NCI-H187 (cell line): ENCODE measurements at regions not wholly inside any gene's neighbourhood (a gene's known extent, or its start where the extent isn't known, plus 50 kb on each side); places are given as distances from the start of the nearest gene placed in this dataset.
"Not testable (repeated sequence)": the region's sequence is repeated elsewhere in the genome, so short reads cannot be mapped to it uniquely, and the experiment has no call there.

ENCODE experiments used
- DNase-seq, 2 experiments: peaks; one replicate each; lab custom pipeline; 2025; lab: John Stamatoyannopoulos, UW

DNA sequence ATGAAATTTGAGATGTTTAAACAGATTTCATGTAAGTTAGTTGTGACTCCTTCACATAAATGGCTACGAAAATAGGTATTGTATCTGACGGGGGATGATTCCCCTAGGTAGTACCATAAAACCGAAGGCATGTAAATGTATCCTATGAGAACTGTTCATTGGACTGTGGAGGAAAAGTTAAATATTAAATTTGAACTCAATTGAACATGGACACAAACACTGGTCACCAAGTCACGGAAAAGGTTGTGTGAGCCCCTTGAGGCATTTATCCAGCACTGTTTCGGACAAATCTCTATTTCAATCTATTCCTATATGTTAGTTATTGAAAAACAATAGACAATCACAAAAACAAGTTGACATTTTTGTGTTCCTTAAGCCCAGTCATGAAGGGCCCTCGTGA lies 1014.3 kb upstream of the NOVA1 start:
- DNase-seq = no peak

- no peak for DNase-seq
Observed at GRCh38 chr14:27613102-27613501, 1015.3 kb upstream of the NOVA1 start.

- DNase-seq = no peak
Observed at GRCh38 chr14:27623782-27624181, 1025.9 kb upstream of the NOVA1 start.

- no peak for DNase-seq
Observed at GRCh38 chr14:27634056-27634970, 1036.5 kb upstream of the NOVA1 start.

GRCh38 chr14:27640688-27641087 lies 1042.9 kb upstream of the NOVA1 start:
- not testable (repeated sequence) for DNase-seq

DNA sequence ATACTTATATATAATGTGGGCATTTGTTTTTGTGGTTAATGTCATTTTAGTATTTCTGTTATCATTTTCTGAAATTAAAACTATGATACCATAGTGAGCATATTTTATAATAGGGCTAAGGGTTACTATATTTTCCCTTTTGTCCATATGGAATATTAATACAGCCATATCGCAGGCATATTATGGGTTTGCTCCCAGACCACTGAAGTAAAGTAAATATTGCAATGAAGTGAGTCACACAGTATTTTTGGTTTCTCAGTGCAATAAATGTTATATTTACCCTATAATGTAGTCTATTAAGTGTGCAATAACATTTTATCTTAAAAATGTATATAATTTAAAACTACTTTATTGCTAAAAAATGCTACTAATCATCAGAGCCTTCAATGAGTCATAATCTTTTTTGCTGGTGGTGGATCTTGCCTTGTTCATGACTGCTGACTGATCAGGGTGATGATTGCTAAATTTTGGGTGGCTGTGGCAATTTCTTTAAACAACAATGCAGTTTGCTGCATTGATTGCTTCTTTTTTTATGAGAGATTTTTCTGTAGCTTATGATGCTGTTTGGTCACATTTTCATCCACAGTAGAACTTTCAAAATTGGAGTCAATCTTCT lies 1044.5 kb upstream of the NOVA1 start:
- no peak for DNase-seq

DNA sequence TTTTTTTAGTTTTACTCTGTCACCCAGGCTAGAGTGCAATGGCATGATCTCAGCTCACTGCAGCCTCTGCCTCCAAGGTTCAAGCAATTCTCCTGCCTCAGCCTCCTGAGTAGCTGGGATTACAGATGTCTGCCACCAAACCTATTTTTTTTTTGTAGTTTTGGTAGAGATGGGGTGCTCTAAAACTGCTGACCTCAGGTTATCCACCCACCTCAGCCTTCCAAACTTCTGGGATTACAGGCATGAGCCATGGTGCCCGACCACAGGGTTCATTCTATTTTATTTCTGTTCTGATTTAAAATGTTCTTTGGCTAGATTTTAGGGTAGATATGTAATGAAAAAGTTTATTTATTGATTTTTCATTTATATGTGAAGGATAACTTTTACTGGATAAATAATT lies 1062.8 kb upstream of the NOVA1 start:
- DNase-seq = no peak

- no peak for DNase-seq
Observed at GRCh38 chr14:27668531-27668930, 1070.7 kb upstream of the NOVA1 start.

DNA sequence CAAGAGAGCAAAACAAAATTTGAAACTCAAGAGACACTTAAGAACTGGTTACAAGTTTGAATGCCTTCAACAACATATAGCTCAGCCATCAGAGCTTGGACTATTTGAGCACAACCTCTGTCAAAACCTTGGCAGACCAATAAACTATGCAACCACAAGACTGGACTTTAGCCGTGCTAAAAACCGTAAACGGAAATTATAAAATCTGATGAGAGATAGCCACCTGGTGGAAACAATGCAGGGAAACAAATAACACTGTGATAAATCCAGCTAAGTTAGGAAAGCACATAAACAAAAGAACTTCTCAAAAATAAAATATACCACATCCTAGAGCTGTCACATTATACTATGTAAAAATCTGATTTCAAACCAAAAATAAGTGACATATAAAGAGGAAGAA lies 1074.2 kb upstream of the NOVA1 start:
- no peak for DNase-seq

DNA sequence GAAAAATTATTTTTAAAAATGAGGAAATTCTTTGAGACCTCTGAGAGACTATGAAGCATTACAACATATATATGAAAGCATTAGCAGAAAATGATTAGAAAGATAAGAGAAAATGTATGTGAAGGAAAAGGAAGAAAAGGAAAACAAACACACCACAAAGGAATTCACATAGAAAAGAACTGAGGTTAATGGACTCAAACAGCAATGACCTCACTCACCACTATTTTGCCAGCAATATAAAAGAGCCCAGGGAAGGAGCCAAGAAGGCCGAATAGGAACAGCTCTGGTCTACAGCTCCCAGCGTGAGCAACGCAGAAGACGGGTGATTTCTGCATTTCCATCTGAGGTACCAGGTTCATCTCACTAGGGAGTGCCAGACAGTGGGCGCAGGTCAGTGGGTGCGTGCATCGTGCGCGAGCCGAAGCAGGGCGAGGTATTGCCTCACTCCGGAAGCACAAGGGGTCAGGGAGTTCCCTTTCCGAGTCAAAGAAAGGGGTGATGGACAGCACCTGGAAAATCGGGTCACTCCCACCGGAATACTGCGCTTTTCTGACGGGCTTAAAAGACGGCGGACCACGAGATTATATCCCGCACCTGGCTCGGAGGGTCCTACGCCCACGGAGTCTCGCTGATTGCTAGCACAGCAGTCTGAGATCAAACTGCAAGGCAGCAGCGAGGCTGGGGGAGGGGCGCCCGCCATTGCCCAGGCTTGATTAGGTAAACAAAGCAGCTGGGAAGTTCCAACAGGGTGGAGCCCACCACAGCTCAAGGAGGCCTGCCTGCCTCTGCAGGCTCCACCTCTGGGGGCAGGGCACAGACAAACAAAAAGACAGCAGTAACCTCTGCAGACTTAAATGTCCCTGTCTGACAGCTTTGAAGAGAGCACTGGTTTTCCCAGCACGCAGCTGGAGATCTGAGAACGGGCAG lies 1075.2 kb upstream of the NOVA1 start:
- DNase-seq = not testable (repeated sequence)

DNA sequence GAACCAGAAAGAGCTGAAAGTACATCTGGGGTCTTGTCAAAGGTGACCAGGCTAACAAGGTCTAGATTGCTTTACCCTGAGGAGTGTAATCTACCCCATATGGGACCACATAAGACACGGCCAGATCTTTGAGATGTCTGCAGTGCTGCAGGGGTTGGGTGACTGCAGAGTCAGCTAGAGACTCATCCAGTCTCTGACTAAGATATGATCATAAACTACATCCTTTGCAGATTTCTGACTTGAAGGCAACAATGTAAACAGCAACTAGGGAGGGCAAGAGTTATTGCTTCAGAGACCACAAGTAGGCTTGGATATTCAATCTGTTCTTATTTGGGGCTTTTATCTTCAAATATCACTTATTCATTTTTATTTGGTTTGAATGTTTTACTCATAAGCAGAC lies 1080.5 kb upstream of the FOXG1 start:
- no peak for DNase-seq

DNA sequence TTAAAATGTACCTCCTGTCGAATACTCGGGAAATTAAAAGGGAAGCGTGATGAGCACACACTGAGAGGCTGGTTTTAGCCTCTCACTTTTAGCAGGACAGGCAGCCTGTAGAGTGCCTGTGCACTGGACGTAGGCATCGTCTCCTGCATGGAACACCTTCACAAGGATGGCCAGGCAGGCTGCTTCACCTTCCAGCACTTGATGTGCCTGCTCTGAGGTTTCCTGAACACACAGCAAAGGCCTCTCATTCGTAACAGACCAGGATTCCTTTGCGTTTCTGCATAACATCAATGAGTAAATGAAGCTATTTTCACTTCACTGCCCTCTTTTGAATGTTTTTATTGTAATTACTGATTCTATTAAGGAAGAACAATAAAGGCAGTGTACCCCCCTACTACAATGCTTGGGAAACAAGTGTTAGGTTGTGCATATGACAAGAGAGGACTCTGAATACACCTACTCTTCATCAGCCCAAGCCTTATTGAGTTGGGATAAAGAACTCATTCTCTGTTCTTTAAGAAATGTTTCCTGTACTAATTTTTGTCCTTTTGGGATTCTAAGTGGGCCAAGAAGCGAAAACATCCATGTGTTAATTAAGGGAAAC lies 1077.6 kb upstream of the FOXG1 start:
- DNase-seq = no peak

- no peak for DNase-seq
Observed at GRCh38 chr14:27712364-27712763, 1054.2 kb upstream of the FOXG1 start.

GRCh38 chr14:27715561-27715960 lies 1051.0 kb upstream of the FOXG1 start:
- DNase-seq = no peak

GRCh38 chr14:27721760-27722159 lies 1044.8 kb upstream of the FOXG1 start:
- DNase-seq = no peak

DNA sequence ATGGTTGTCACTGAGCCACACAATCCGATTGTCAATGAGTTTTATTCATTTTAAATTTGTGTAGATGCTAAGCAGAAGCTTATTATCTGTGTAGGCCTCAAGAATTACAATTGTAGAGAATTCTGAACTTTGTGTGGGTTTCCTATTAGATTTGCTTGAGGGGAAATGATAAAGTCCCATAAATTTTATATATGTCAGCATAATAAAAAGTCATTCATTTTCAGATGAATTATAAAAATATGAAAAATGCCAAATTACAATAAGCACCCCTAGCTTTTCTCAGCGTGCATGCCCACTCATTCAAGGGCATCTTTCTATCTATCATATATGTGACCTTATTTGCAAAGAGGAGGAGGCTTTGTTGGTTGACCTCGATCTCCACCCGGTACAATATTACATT lies 1041.1 kb upstream of the FOXG1 start:
- no peak for DNase-seq

GRCh38 chr14:27727251-27727770 lies 1039.3 kb upstream of the FOXG1 start:
- DNase-seq = no peak

DNA sequence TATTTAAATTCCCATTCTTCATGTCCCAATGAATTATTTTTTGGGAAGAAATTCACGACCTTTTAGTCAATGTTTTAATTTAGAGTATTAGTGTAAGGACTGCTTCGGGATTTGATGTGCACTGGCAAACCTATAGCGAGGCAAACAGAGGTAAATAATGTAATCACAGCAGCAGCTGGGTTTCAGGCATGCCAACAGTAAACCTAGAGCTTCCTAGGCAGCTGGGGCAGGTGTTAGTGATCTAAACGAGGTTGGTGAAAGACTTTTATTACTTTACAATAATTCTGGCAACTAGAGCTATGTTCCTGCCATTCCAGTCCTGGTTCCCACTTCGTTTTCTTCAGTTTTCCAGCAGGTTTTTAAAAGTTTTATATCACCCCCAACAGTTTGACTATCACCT lies 1036.4 kb upstream of the FOXG1 start:
- DNase-seq = no peak

- no peak for DNase-seq
Observed at GRCh38 chr14:27739657-27740156, 1026.9 kb upstream of the FOXG1 start.

DNA sequence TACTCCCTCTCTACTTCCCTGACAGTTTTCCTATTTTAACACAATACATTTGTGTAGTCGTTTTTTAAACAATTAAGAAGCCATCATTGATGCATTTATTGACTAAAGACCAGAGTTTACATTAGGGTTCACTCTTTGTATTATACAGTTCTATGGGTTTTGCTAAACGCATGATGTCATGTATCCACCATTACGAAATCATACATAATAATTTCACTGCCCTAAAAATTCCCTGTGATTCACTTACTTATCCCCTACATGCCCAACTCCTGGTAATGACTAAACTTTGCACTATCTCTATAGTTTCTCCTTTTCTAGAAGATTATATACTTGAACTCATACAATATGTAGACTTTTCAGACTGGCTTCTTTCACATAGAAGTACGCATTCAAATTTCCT lies 1016.5 kb upstream of the FOXG1 start:
- DNase-seq = no peak

DNA sequence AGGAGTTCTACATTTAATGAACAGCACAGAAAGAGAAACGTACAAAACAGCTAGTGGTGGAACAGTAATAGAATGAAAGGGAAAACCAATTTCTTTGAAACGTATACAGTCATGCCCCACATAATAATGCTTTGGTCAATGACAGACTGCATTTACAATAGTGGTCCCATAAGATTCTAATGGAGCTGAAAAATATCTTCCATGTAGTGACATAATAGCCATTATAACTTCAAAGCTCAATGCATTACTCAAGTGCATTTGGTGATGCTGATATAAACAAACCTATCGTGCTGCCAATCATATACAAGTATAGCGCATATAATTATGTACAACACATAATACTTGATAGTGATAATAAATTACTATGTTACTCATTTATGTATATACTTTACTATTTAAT lies 1008.9 kb upstream of the FOXG1 start:
- not testable (repeated sequence) for DNase-seq

DNA sequence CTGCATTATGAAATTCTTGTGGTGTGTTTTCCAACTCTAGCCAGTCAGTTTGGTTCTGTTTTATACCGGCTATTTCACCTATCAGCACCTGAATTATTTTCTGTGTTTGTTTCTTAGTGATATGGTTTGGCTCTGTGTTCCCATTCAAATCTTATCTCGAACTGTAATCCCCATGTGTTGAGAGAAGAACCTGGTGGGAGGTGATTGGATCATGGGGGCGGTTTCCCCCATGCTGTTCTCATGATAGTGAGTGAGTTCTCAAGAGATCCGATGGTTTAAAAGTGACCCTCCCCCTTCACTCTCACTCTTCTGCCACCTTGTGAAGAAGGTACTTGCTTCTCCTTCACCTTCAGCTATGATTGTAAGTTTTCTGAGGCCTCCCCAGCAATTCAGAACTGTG lies 1006.2 kb upstream of the FOXG1 start:
- not testable (repeated sequence) for DNase-seq
